GM18867 (cell line): ENCODE measurements at regions not wholly inside any gene's neighbourhood (a gene's known extent, or its start where the extent isn't known, plus 50 kb on each side); places are given as distances from the start of the nearest gene placed in this dataset.
"Not testable (repeated sequence)": the region's sequence is repeated elsewhere in the genome, so short reads cannot be mapped to it uniquely, and the experiment has no call there.

Experiments
- ATAC-seq: cut with Tn5 transposase; IDR thresholded peaks from one replicate; pipeline ENCODE4 v1.9.1; 2021; ENCODE audit warnings: mild to moderate bottlenecking, moderate library complexity; ENCODE audit not compliant: unreplicated experiment

- ATAC-seq = no peak
These were observed 52.5 kb downstream of the RHOB start for GRCh38 chr2:20499387-20499786.

- no peak for ATAC-seq
These were observed 55.1 kb downstream of the RHOB start for GRCh38 chr2:20501974-20502373.

GRCh38 chr2:20502496-20502895, 55.6 kb downstream of the RHOB start:
- ATAC-seq = not testable (repeated sequence)

GRCh38 chr2:20504174-20504573, 57.3 kb downstream of the RHOB start:
- ATAC-seq = no peak

- no peak for ATAC-seq
These were observed 59.4 kb downstream of the RHOB start for GRCh38 chr2:20506201-20506685.

- ATAC-seq = peak; percentile 96
These were observed 60.4 kb downstream of the RHOB start for GRCh38 chr2:20507166-20507692.

GRCh38 chr2:20507711-20508110, 60.8 kb downstream of the RHOB start:
- no peak for ATAC-seq

- no peak for ATAC-seq
These were observed 62.5 kb downstream of the RHOB start for GRCh38 chr2:20509301-20509769.

- ATAC-seq = peak; percentile 61
These were observed 63.1 kb downstream of the RHOB start for GRCh38 chr2:20509770-20510490.

GRCh38 chr2:20511130-20511529, 64.3 kb downstream of the RHOB start:
- no peak for ATAC-seq

GRCh38 chr2:20512061-20512605, 65.3 kb downstream of the RHOB start:
- ATAC-seq = no peak

GRCh38 chr2:20513946-20514345, 67.1 kb downstream of the RHOB start:
- ATAC-seq = no peak

GRCh38 chr2:20514596-20515269, 67.9 kb downstream of the RHOB start:
- no peak for ATAC-seq

- no peak for ATAC-seq
These were observed 68.7 kb downstream of the RHOB start for GRCh38 chr2:20515290-20516220.

GRCh38 chr2:20516291-20516645, 69.4 kb downstream of the RHOB start:
- ATAC-seq = no peak

- ATAC-seq = peak; percentile 91
These were observed 69.9 kb downstream of the RHOB start for GRCh38 chr2:20516646-20517341.

GRCh38 chr2:20519309-20519708, 72.4 kb downstream of the RHOB start:
- ATAC-seq = no peak

- no peak for ATAC-seq
These were observed 73.3 kb downstream of the RHOB start for GRCh38 chr2:20520128-20520527.

GRCh38 chr2:20521193-20521592, 74.3 kb downstream of the RHOB start:
- no peak for ATAC-seq

- no peak for ATAC-seq
These were observed 74.9 kb downstream of the RHOB start for GRCh38 chr2:20521682-20522189.
